Natural killer cell (primary cell): ENCODE measurements at regions not wholly inside any gene's neighbourhood (a gene's known extent, or its start where the extent isn't known, plus 50 kb on each side); places are given as distances from the start of the nearest gene placed in this dataset.

Source experiments
- ATAC-seq, 3 donors: fragments of 150-1000 bp in 2 of 3; fragments of 200-7000 bp in 1 of 3; cut with Tn5 transposase; 1 replicate in 1 of 3; 2 replicates in 2 of 3; pipeline ENCODE4 v1.10.0; 2021; ENCODE audit warnings: mild to moderate bottlenecking in 2 of 3, moderate library complexity in 2 of 3
- DNase-seq, 2 donors: peaks; one replicate each; pipeline versions ENCODE4 v3.0.0 to v3.0.0-alpha.2; 2013 to 2021; ENCODE audit warnings: mixed read lengths in 1 of 2
- H3K27ac ChIP-seq: one replicate; pipeline ENCODE4 v1.5.1; 2013; ENCODE audit warnings: mild to moderate bottlenecking, low read length
- H3K27me3 ChIP-seq: one replicate; pipeline ENCODE4 v1.6.1; 2013; ENCODE audit warnings: low read length; ENCODE audit not compliant: control insufficient read depth, insufficient read depth
- H3K36me3 ChIP-seq: one replicate; pipeline ENCODE4 v1.6.1; 2013; ENCODE audit warnings: low read length; ENCODE audit not compliant: control insufficient read depth, insufficient read depth
- H3K4me1 ChIP-seq: one replicate; pipeline ENCODE4 v1.6.1; 2013; ENCODE audit warnings: low read length; ENCODE audit not compliant: control insufficient read depth, insufficient read depth
- H3K4me3 ChIP-seq: one replicate; pipeline ENCODE4 v1.5.1; 2013; ENCODE audit warnings: low read length
- H3K9me3 ChIP-seq: one replicate; pipeline ENCODE4 v1.6.1; 2013; ENCODE audit warnings: low read length; ENCODE audit not compliant: control insufficient read depth, insufficient read depth
- H3K27ac Mint-ChIP-seq, 2 donors: one replicate each; pipeline ENCODE4 v1.8.0; 2022; ENCODE audit warnings: mild to moderate bottlenecking in 2 of 2, mixed read lengths in 2 of 2, moderate library complexity in 1 of 2
- H3K27me3 Mint-ChIP-seq, 2 donors: one replicate each; pipeline ENCODE4 v1.8.0; 2022; ENCODE audit warnings: low read depth in 2 of 2, mixed read lengths in 2 of 2
- H3K36me3 Mint-ChIP-seq: one replicate; pipeline ENCODE4 v1.8.0; 2022; ENCODE audit warnings: mixed read lengths
- H3K4me1 Mint-ChIP-seq, 2 donors: one replicate each; pipeline ENCODE4 v1.8.0; 2022; ENCODE audit warnings: mixed read lengths in 2 of 2
- H3K4me3 Mint-ChIP-seq: one replicate; pipeline ENCODE4 v1.8.0; 2022; ENCODE audit warnings: mild to moderate bottlenecking, moderate library complexity, mixed read lengths
- H3K9me3 Mint-ChIP-seq, 2 donors: one replicate each; pipeline ENCODE4 v1.8.0; 2022; ENCODE audit warnings: mixed read lengths in 2 of 2
- WGBS: methylation state at CpG from one replicate; pipeline ENCODE4 v1.1.7; 2013; ENCODE audit warnings: missing lambda C conversion rate; ENCODE audit not compliant: insufficient coverage; 5-methylcytosine and 5-hydroxymethylcytosine counted together
- intact Hi-C: fragments of 100-400 bp; cut with micrococcal nuclease; formaldehyde crosslinking; loops from one replicate; pipeline ENCODE4 v1.14.2; 2022
- TF ChIP-seq, protein P1 (sequence below): fragments of 200-600 bp; IDR thresholded peaks from one replicate; pipeline ENCODE4 v1.8.0; 2022; ENCODE audit warnings: antibody characterized with exemption

DNA sequence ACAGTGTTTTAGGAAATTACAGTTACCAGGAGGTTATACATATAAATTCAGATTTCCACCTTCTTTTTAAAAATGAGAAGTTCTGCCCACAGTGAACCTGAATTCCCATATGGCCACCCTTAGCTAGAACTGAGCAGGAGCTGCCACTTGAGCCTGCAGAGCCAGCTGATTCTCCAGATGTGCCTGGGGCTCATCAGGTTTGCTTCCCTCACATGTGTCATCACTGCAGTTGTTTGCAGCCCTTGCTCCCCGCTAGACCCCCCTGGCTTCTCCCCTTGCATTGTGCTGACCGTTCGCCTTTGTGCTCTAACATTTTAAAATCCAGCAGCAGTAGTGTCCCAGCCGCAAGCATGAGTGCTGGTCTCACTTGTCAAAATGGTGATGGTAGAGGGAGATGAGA, 131.1 kb downstream of the UTRN start:
- no peaks in the 10 kb centered on the region for H3K27me3 ChIP-seq
- 97% methylated on average over 4 of the region's 4 CpGs for WGBS
- Mint-ChIP-seq H3K27ac (peak overlapping the region; percentile 77 to 84), H3K4me1 (peaks cover 82 to 85% of the 10 kb centered on the region in 2 donors), H3K4me3 (no peak overlapping the region), H3K27me3 (no peaks in the 10 kb centered on the region), H3K9me3 (no peaks in the 10 kb centered on the region), H3K36me3 (peaks cover 6% of the 10 kb centered on the region)
- H3K27ac ChIP-seq, result no peak overlapping the region
- H3K4me1 ChIP-seq, result peaks cover 36% of the 10 kb centered on the region
- ATAC-seq, result no peak
- no peak for DNase-seq
- intact Hi-C loops, result no loop called here
- H3K4me3 ChIP-seq, result no peak overlapping the region
- TF ChIP-seq, protein P1, sequence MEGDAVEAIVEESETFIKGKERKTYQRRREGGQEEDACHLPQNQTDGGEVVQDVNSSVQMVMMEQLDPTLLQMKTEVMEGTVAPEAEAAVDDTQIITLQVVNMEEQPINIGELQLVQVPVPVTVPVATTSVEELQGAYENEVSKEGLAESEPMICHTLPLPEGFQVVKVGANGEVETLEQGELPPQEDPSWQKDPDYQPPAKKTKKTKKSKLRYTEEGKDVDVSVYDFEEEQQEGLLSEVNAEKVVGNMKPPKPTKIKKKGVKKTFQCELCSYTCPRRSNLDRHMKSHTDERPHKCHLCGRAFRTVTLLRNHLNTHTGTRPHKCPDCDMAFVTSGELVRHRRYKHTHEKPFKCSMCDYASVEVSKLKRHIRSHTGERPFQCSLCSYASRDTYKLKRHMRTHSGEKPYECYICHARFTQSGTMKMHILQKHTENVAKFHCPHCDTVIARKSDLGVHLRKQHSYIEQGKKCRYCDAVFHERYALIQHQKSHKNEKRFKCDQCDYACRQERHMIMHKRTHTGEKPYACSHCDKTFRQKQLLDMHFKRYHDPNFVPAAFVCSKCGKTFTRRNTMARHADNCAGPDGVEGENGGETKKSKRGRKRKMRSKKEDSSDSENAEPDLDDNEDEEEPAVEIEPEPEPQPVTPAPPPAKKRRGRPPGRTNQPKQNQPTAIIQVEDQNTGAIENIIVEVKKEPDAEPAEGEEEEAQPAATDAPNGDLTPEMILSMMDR, result no peak
- no peaks in the 10 kb centered on the region for H3K36me3 ChIP-seq
- H3K9me3 ChIP-seq, result no peaks in the 10 kb centered on the region

DNA sequence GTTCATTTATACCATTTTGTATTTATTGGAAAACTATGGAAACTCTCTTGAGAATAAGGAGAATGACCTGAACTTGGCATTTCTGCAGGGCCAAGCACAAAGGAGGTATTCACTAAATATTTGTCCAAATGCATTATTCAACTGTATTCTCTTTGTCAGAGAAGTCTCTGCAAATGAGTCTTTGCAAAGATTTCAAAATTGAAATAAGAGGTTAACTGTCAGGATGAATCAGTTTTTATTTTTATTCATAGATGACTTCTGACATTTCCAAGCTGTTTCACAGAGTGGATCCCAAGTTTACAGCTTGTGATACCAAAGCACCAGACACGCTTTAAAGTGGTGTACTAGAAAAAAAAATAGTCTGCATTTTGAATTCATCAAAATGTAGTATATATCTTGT, 131.6 kb downstream of the UTRN start:
- H3K9me3 ChIP-seq, result no peaks in the 10 kb centered on the region
- H3K4me3 Mint-ChIP-seq, result no peak overlapping the region
- DNase-seq, result no peak
- H3K27ac ChIP-seq, result no peak overlapping the region
- ATAC-seq, result no peak
- H3K4me3 ChIP-seq, result no peak overlapping the region
- H3K36me3 ChIP-seq, result peaks cover 2% of the 10 kb centered on the region
- peaks cover 34% of the 10 kb centered on the region for H3K4me1 ChIP-seq
- intact Hi-C loops, result no loop called here
- WGBS, result 100% methylated on average over 1 of the region's 1 CpG
- H3K27me3 ChIP-seq, result no peaks in the 10 kb centered on the region
- no peaks in the 10 kb centered on the region for H3K27me3 Mint-ChIP-seq
- H3K4me1 Mint-ChIP-seq, result peaks cover 78 to 82% of the 10 kb centered on the region in 2 donors
- peak overlapping the region; percentile 77 to 84 for H3K27ac Mint-ChIP-seq
- TF ChIP-seq, protein P1, result no peak
- H3K36me3 Mint-ChIP-seq, result peaks cover 4% of the 10 kb centered on the region
- H3K9me3 Mint-ChIP-seq, result no peaks in the 10 kb centered on the region

DNA sequence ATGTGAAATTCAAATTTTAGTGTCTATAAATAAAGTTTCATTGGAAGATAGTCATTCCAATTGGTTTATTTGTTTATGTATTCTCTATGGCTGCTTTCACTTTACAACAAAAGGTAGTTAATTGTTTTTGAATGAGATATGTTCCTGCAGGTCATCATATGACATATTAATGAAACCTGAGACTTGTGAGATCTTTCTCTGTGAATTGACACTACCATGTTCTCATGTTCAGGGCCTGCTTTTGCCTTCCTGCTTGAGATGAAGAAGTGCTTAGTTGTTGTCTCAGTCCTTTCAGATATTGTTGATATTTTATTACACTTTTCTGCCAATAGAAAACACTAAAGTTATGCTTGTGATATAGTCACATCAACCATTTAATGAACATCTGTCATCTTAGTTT, 132.5 kb downstream of the UTRN start:
- no peak for ATAC-seq
- Histone ChIP-seq H3K27ac (no peak overlapping the region), H3K36me3 (peaks cover 9% of the 10 kb centered on the region), H3K27me3 (no peaks in the 10 kb centered on the region), H3K9me3 (no peaks in the 10 kb centered on the region), H3K4me3 (no peak overlapping the region), H3K4me1 (peaks cover 34% of the 10 kb centered on the region)
- no peak for DNase-seq
- peak overlapping the region; percentile 77 to 84 for H3K27ac Mint-ChIP-seq
- intact Hi-C loops, result no loop called here
- H3K27me3 Mint-ChIP-seq, result no peaks in the 10 kb centered on the region
- H3K36me3 Mint-ChIP-seq, result peaks cover 6% of the 10 kb centered on the region
- H3K9me3 Mint-ChIP-seq, result no peaks in the 10 kb centered on the region
- no peak overlapping the region for H3K4me3 Mint-ChIP-seq
- peaks cover 77% of the 10 kb centered on the region in 2 donors for H3K4me1 Mint-ChIP-seq
- TF ChIP-seq, protein P1, result no peak

DNA sequence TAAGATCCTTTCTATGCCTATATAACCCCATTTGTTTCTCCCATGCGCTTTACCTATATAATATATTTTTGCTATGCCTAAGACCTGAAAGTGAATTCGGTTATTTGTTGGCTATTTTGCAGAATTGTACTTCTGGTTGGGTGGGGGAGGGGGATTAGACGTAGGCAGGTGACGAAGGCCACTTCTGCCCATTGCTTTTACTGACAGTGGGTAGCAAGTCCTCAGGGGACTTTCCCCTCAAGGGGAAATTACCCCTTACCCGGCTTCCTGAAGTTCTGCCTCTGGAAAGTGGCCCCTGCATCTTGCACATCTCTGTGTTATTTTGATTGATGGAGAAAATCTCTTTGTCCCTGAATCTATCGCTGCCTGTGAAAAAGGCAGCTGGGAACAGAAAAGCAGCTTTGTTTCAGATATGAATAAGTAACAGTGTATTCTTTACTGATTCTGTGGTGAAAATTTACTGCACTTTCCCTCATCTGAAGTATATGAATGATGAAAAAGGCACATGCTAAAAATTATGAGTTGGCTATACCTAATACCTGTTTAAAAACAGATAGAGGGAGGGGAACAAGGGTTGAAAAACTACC, 133.9 kb downstream of the UTRN start:
- Mint-ChIP-seq H3K9me3 (no peaks in the 10 kb centered on the region), H3K4me1 (peaks cover 79 to 82% of the 10 kb centered on the region in 2 donors), H3K4me3 (no peak overlapping the region), H3K27ac (peak overlapping the region; percentile 77 to 84), H3K36me3 (peaks cover 15% of the 10 kb centered on the region), H3K27me3 (no peaks in the 10 kb centered on the region)
- WGBS, result 45% methylated on average over 4 of the region's 6 CpGs
- ATAC-seq (peak; percentile 68 to 89 (median 81)), DNase-seq (peak in 1 of 2 donors; percentile 43)
- TF ChIP-seq, protein P1, result no peak
- no peak overlapping the region for H3K4me3 ChIP-seq
- H3K27ac ChIP-seq, result no peak overlapping the region
- intact Hi-C loops, result no loop called here
- peaks cover 25% of the 10 kb centered on the region for H3K4me1 ChIP-seq
- H3K9me3 ChIP-seq, result no peaks in the 10 kb centered on the region
- H3K36me3 ChIP-seq, result peaks cover 23% of the 10 kb centered on the region
- H3K27me3 ChIP-seq, result no peaks in the 10 kb centered on the region
